Gastroesophageal sphincter (tissue), 4 donors: ENCODE measurements at regions not wholly inside any gene's neighbourhood (a gene's known extent, or its start where the extent isn't known, plus 50 kb on each side); places are given as distances from the start of the nearest gene placed in this dataset.

ENCODE experiments used
- ATAC-seq: fragments of 150-250 bp; one replicate; pipeline ENCODE4 v1.9.1; 2016; ENCODE audit warnings: mild to moderate bottlenecking, moderate library complexity
- H3K27ac ChIP-seq, 4 donors: fragments of 200-600 bp; sonication (generic) in 3 of 4; 1 replicate in 3 of 4; 2 replicates in 1 of 4; pipeline ENCODE4 v1.5.1; 2016 to 2019
- H3K27me3 ChIP-seq: fragments of 200-600 bp; sonication (generic); one replicate; pipeline ENCODE4 v1.5.1; 2019
- H3K36me3 ChIP-seq, 2 donors: fragments of 200-600 bp; sonication (generic); one replicate each; pipeline ENCODE4 v1.5.1; 2019; ENCODE audit warnings: control low read depth in 1 of 2
- H3K4me1 ChIP-seq, 3 donors: fragments of 200-600 bp; sonication (generic); 1 replicate in 2 of 3; 2 replicates in 1 of 3; pipeline ENCODE4 v1.5.1; 2016 to 2019; ENCODE audit warnings: control low read depth in 2 of 3
- H3K4me3 ChIP-seq, 2 donors: fragments of 200-600 bp; sonication (generic); one replicate each; pipeline ENCODE4 v1.5.1; 2019; ENCODE audit warnings: mild to moderate bottlenecking in 1 of 2, moderate library complexity in 1 of 2
- H3K9me3 ChIP-seq, 3 donors: fragments of 200-600 bp; sonication (generic); one replicate each; pipeline ENCODE4 v1.5.1; 2017 to 2019; ENCODE audit warnings: control low read depth in 2 of 3
- CTCF ChIP-seq, 4 experiments: fragments of 200-600 bp in 2 of 4; fragments of 450-650 bp in 2 of 4; sonication (generic) in 1 of 4; IDR thresholded peaks; one replicate each; pipeline ENCODE4 v1.5.1; 2017 to 2019; ENCODE audit warnings: antibody characterized with exemption in 4 of 4, mild to moderate bottlenecking in 2 of 4, moderate library complexity in 2 of 4
- EP300 ChIP-seq: sonication (generic); formaldehyde crosslinking; IDR thresholded peaks from one replicate; pipeline ENCODE4 v1.6.1; 2017; ENCODE audit warnings: antibody characterized with exemption, mild to moderate bottlenecking
- POLR2A ChIP-seq, 2 donors: fragments of 450-650 bp; IDR thresholded peaks; one replicate each; pipeline ENCODE4 v1.6.1; 2017; ENCODE audit warnings: antibody characterized with exemption in 2 of 2, mild to moderate bottlenecking in 2 of 2, moderate library complexity in 1 of 2
- POLR2AphosphoS5 ChIP-seq: sonication (generic); formaldehyde crosslinking; IDR thresholded peaks from one replicate; pipeline ENCODE4 v1.6.1; 2017; ENCODE audit warnings: antibody characterized with exemption
- WGBS, 2 donors: methylation state at CpG; one replicate each; pipeline ENCODE4 v1.1.5; 2018; ENCODE audit warnings: low coverage in 1 of 2; 5-methylcytosine and 5-hydroxymethylcytosine counted together

- Histone ChIP-seq H3K4me3 (no peak overlapping the region), H3K36me3 (peaks cover 0 to 78% of the 10 kb centered on the region in 2 donors), H3K27me3 (no peaks in the 10 kb centered on the region), H3K4me1 (peaks cover 0 to 10% (median 3%) of the 10 kb centered on the region in 3 donors), H3K27ac (no peak overlapping the region), H3K9me3 (peaks cover 0 to 13% (median 0%) of the 10 kb centered on the region in 3 donors)
- 56 to 57% methylated on average over 5 to 6 of the region's 6 CpGs for WGBS, 2 donors
- TF ChIP-seq POLR2AphosphoS5 (no peak), POLR2A (IDR thresholded peaks at IDR 0.05) (no peak), CTCF (IDR thresholded peaks at IDR 0.05) (no peak), EP300 (no peak)
- peak; percentile 50 for ATAC-seq
Measured at GRCh38 chr22:26777156-26777801, 119.9 kb downstream of the MIAT start.

- no peak for TF ChIP-seq EP300
- TF ChIP-seq CTCF (IDR thresholded peaks at IDR 0.05): no peak
- no peak for TF ChIP-seq POLR2A (IDR thresholded peaks at IDR 0.05)
- no peak for TF ChIP-seq POLR2AphosphoS5
- no peak for ATAC-seq
- Histone ChIP-seq H3K4me1 (peaks cover 0 to 10% (median 3%) of the 10 kb centered on the region in 3 donors), H3K9me3 (peaks cover 0 to 13% (median 0%) of the 10 kb centered on the region in 3 donors), H3K27ac (no peak overlapping the region), H3K4me3 (no peak overlapping the region), H3K36me3 (peaks cover 0 to 89% of the 10 kb centered on the region in 2 donors), H3K27me3 (no peaks in the 10 kb centered on the region)
- 100% methylated on average over 1 of the region's 1 CpG; no CpG with 5 or more reads in 1 of the 2 donors for WGBS, 2 donors
Measured at GRCh38 chr22:26778372-26778771, 121.0 kb downstream of the MIAT start.

GRCh38 chr22:26779108-26779507 lies 121.7 kb downstream of the MIAT start:
- H3K27me3 ChIP-seq: no peaks in the 10 kb centered on the region
- H3K9me3 ChIP-seq: peaks cover 0 to 13% (median 0%) of the 10 kb centered on the region in 3 donors
- H3K4me3 ChIP-seq: no peak overlapping the region
- H3K4me1 ChIP-seq: peaks cover 0 to 10% (median 3%) of the 10 kb centered on the region in 3 donors
- 50 to 84% methylated on average over 2 to 3 of the region's 3 CpGs for WGBS, 2 donors
- H3K36me3 ChIP-seq: peaks cover 0 to 92% of the 10 kb centered on the region in 2 donors
- ATAC-seq: no peak
- TF ChIP-seq CTCF (IDR thresholded peaks at IDR 0.05) (no peak), POLR2A (IDR thresholded peaks at IDR 0.05) (no peak), POLR2AphosphoS5 (no peak), EP300 (no peak)
- H3K27ac ChIP-seq: no peak overlapping the region

GRCh38 chr22:26779929-26780328 lies 122.5 kb downstream of the MIAT start:
- no peak for ATAC-seq
- no peaks in the 10 kb centered on the region for H3K27me3 ChIP-seq
- H3K4me3 ChIP-seq: no peak overlapping the region
- 100% methylated on average over 1 to 3 of the region's 3 CpGs for WGBS, 2 donors
- H3K4me1 ChIP-seq: peaks cover 0 to 10% (median 3%) of the 10 kb centered on the region in 3 donors
- no peak for TF ChIP-seq POLR2A (IDR thresholded peaks at IDR 0.05)
- no peak for TF ChIP-seq EP300
- no peak for TF ChIP-seq POLR2AphosphoS5
- TF ChIP-seq CTCF (IDR thresholded peaks at IDR 0.05): no peak
- H3K27ac ChIP-seq: no peak overlapping the region
- H3K36me3 ChIP-seq: peaks cover 0 to 89% of the 10 kb centered on the region in 2 donors
- peaks cover 0 to 13% (median 0%) of the 10 kb centered on the region in 3 donors for H3K9me3 ChIP-seq

GRCh38 chr22:26780521-26780920 lies 123.1 kb downstream of the MIAT start:
- Histone ChIP-seq H3K9me3 (peaks cover 0 to 10% (median 0%) of the 10 kb centered on the region in 3 donors), H3K4me3 (no peak overlapping the region), H3K27ac (no peak overlapping the region), H3K4me1 (peaks cover 0 to 10% (median 3%) of the 10 kb centered on the region in 3 donors), H3K27me3 (no peaks in the 10 kb centered on the region), H3K36me3 (peaks cover 0 to 83% of the 10 kb centered on the region in 2 donors)
- TF ChIP-seq CTCF (IDR thresholded peaks at IDR 0.05) (no peak), POLR2AphosphoS5 (no peak), POLR2A (IDR thresholded peaks at IDR 0.05) (no peak), EP300 (no peak)
- no peak for ATAC-seq
